Duodenal mucosa (tissue), 2 donors: ENCODE measurements at regions not wholly inside any gene's neighbourhood (a gene's known extent, or its start where the extent isn't known, plus 50 kb on each side); places are given as distances from the start of the nearest gene placed in this dataset.
"Not testable (repeated sequence)": the region's sequence is repeated elsewhere in the genome, so short reads cannot be mapped to it uniquely, and the experiment has no call there.

Experiments used
- H3K27ac ChIP-seq: one replicate; pipeline ENCODE4 v1.7.0; 2013; ENCODE audit warnings: low read depth, low read length
- H3K27me3 ChIP-seq, 2 donors: one replicate each; pipeline ENCODE4 v1.7.0; 2013; ENCODE audit warnings: low read length in 2 of 2, control low read depth in 1 of 2; ENCODE audit not compliant: insufficient read depth in 2 of 2, control insufficient read depth in 1 of 2
- H3K36me3 ChIP-seq, 2 donors: one replicate each; pipeline ENCODE4 v1.7.0; 2013; ENCODE audit warnings: low read length in 2 of 2, control low read depth in 1 of 2; ENCODE audit not compliant: insufficient read depth in 2 of 2, control insufficient read depth in 1 of 2
- H3K4me1 ChIP-seq, 2 donors: one replicate each; pipeline ENCODE4 v1.7.0; 2013; ENCODE audit warnings: low read length in 2 of 2, control low read depth in 1 of 2; ENCODE audit not compliant: insufficient read depth in 2 of 2, control insufficient read depth in 1 of 2
- H3K4me3 ChIP-seq, 2 donors: one replicate each; pipeline ENCODE4 v1.7.0; 2013; ENCODE audit warnings: low read length in 2 of 2, low read depth in 1 of 2
- H3K9ac ChIP-seq, 2 donors: one replicate each; pipeline ENCODE4 v1.7.0; 2013; ENCODE audit warnings: low read length in 2 of 2, low read depth in 1 of 2
- H3K9me3 ChIP-seq, 2 donors: one replicate each; pipeline ENCODE4 v1.7.0; 2013; ENCODE audit warnings: low read length in 2 of 2, control low read depth in 1 of 2; ENCODE audit not compliant: control insufficient read depth in 1 of 2

GRCh38 chr2:16243411-16243996 lies 303.2 kb downstream of the MYCN start:
- Histone ChIP-seq H3K9me3 (no peaks in the 10 kb centered on the region), H3K36me3 (no peaks in the 10 kb centered on the region), H3K27ac (no peak overlapping the region)

GRCh38 chr2:16242906-16243305 lies 302.6 kb downstream of the MYCN start:
- Histone ChIP-seq H3K27ac (no peak overlapping the region), H3K36me3 (no peaks in the 10 kb centered on the region), H3K9me3 (no peaks in the 10 kb centered on the region), H3K4me3 (no peak overlapping the region), H3K27me3 (no peaks in the 10 kb centered on the region), H3K4me1 (peaks cover 0 to 6% of the 10 kb centered on the region in 2 donors), H3K9ac (no peak overlapping the region)

More at GRCh38 chr2:16243411-16243996, 303.2 kb downstream of the MYCN start:
- Histone ChIP-seq H3K27me3 (no peaks in the 10 kb centered on the region), H3K9ac (no peak overlapping the region), H3K4me1 (peaks cover 0 to 6% of the 10 kb centered on the region in 2 donors), H3K4me3 (no peak overlapping the region)

GRCh38 chr2:16241166-16242160 lies 301.1 kb downstream of the MYCN start:
- peaks cover 0 to 6% of the 10 kb centered on the region in 2 donors for H3K4me1 ChIP-seq
- H3K9ac ChIP-seq, result no peak overlapping the region
- no peak overlapping the region for H3K27ac ChIP-seq
- H3K27me3 ChIP-seq, result no peaks in the 10 kb centered on the region
- no peaks in the 10 kb centered on the region for H3K36me3 ChIP-seq
- no peaks in the 10 kb centered on the region for H3K9me3 ChIP-seq
- no peak overlapping the region for H3K4me3 ChIP-seq

- no peaks in the 10 kb centered on the region for H3K36me3 ChIP-seq
- no peaks in the 10 kb centered on the region for H3K27me3 ChIP-seq
- no peaks in the 10 kb centered on the region for H3K9me3 ChIP-seq
- H3K9ac ChIP-seq, result no peak overlapping the region
- H3K4me3 ChIP-seq, result no peak overlapping the region
- H3K4me1 ChIP-seq, result peaks cover 0 to 6% of the 10 kb centered on the region in 2 donors
- H3K27ac ChIP-seq, result no peak overlapping the region
Observed at GRCh38 chr2:16240402-16240801, 300.1 kb downstream of the MYCN start.

GRCh38 chr2:16239296-16239850 lies 299.0 kb downstream of the MYCN start:
- no peaks in the 10 kb centered on the region for H3K9me3 ChIP-seq
- H3K4me1 ChIP-seq, result no peaks in the 10 kb centered on the region
- no peaks in the 10 kb centered on the region for H3K36me3 ChIP-seq
- H3K4me3 ChIP-seq, result no peak overlapping the region
- H3K27ac ChIP-seq, result no peak overlapping the region
- no peaks in the 10 kb centered on the region for H3K27me3 ChIP-seq
- H3K9ac ChIP-seq, result no peak overlapping the region

- no peaks in the 10 kb centered on the region for H3K4me1 ChIP-seq
- no peak overlapping the region for H3K9ac ChIP-seq
- no peak overlapping the region for H3K4me3 ChIP-seq
- no peak overlapping the region for H3K27ac ChIP-seq
- H3K36me3 ChIP-seq, result no peaks in the 10 kb centered on the region
- H3K27me3 ChIP-seq, result no peaks in the 10 kb centered on the region
- no peaks in the 10 kb centered on the region for H3K9me3 ChIP-seq
Observed at GRCh38 chr2:16238786-16239185, 298.4 kb downstream of the MYCN start.

- H3K4me3 ChIP-seq, result no peak overlapping the region
- no peaks in the 10 kb centered on the region for H3K9me3 ChIP-seq
- H3K4me1 ChIP-seq, result no peaks in the 10 kb centered on the region
- H3K27ac ChIP-seq, result no peak overlapping the region
- H3K36me3 ChIP-seq, result no peaks in the 10 kb centered on the region
- no peak overlapping the region for H3K9ac ChIP-seq
- H3K27me3 ChIP-seq, result no peaks in the 10 kb centered on the region
Observed at GRCh38 chr2:16238001-16238761, 297.8 kb downstream of the MYCN start.

- Histone ChIP-seq H3K36me3 (no peaks in the 10 kb centered on the region), H3K4me3 (no peak overlapping the region), H3K27ac (no peak overlapping the region), H3K27me3 (no peaks in the 10 kb centered on the region), H3K9ac (no peak overlapping the region), H3K4me1 (no peaks in the 10 kb centered on the region), H3K9me3 (no peaks in the 10 kb centered on the region)
Observed at GRCh38 chr2:16235747-16236146, 295.4 kb downstream of the MYCN start.

- H3K4me3 ChIP-seq, H3K36me3 ChIP-seq, H3K27me3 ChIP-seq, H3K9ac ChIP-seq, H3K9me3 ChIP-seq, H3K27ac ChIP-seq, H3K4me1 ChIP-seq: not testable (repeated sequence)
Observed at GRCh38 chr2:16235291-16235690, 294.9 kb downstream of the MYCN start.
